GM18502 (cell line): ENCODE measurements at regions not wholly inside any gene's neighbourhood (a gene's known extent, or its start where the extent isn't known, plus 50 kb on each side); places are given as distances from the start of the nearest gene placed in this dataset.
"Not testable (repeated sequence)": the region's sequence is repeated elsewhere in the genome, so short reads cannot be mapped to it uniquely, and the experiment has no call there.

Experiments
- ATAC-seq: cut with Tn5 transposase; IDR thresholded peaks from one replicate; pipeline ENCODE4 v1.9.1; 2021; ENCODE audit warnings: mild to moderate bottlenecking; ENCODE audit not compliant: unreplicated experiment, poor library complexity

- peak; percentile 91 for ATAC-seq
Observed at GRCh38 chr1:173297798-173298391, 90.8 kb upstream of the TNFSF4 start.

DNA sequence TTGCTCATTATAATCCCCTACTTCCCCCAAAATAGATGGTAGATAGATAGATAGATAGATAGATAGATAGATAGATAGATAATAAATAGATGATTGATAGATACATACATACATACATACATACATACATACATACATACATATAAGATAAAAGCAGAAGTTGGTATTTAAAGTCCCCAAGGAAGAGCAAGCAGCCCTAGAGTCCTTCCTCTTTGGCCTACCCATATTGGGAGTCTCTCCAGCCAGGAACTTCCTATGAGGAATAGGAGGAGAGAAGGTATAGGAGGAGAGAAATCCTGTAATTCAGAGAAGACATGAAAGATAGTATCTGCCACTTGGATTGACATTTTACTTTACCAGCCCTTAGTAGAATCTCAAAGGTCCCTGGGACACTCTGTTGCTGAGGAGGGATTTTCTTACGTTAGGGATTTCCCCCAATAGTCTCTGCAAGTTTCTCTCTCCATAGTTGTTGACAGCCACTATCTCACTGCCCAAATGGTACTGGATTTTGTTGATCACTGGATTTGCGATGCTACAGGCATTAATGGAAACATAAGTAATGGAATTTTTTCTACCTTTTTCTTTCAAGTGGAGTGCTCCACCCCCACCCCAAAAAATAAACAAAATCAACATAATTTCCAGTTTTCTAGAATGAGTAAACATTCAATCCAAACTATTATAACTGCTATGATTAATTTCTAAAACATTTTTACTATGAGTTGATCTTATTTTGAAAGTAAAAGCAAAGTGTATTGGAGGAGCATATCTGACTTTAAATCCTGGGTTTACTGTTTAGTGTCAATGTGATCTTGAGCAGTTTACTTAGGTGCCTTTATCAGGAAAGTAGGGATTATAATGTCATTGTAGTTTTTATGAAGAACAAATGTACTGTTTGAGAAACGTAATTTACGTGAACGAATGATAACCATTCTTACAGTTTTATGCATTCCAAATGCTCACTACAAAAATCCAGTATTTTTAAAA is 93.2 kb upstream of the TNFSF4 start:
- no peak for ATAC-seq

DNA sequence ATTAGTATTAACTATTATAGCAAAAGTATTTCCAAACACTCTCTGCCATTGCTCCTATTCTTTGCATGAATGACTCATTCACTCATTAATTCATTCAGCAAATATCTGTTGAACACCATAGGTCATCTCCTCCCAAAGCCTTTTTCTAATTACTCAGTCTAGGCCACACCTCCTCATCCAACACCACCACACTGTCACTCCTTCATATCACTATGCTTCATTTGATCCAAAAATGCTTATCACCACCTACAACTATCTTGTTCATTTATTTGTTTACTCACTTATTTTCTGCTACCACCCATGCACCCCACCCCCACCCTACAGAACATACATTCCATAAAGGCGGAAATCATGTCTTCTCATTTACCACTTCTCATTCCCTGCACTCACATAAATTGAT is 94.4 kb upstream of the TNFSF4 start:
- no peak for ATAC-seq

DNA sequence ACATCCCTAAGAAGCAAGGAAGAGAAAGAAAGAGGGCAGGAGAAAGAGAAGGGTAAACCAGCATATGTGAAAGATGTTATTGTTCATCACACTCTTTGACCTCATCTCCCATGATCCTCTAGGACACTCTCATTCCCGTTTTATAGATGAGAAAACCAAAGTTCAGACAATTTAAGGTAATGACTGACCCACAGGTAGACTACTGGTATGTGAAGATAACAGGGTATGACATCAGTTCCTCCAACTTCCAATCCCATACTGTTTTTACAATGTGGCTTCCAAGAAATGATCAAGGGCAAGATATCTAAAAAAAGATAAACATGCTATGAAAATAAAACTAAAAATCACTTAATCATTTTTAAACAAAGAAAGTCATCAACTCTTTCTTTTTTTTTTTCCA is 95.2 kb upstream of the TNFSF4 start:
- no peak for ATAC-seq

- no peak for ATAC-seq
Observed at GRCh38 chr1:173302890-173303829, 96.0 kb upstream of the TNFSF4 start.

GRCh38 chr1:173303984-173304383 is 96.9 kb upstream of the TNFSF4 start:
- ATAC-seq, result no peak

GRCh38 chr1:173304529-173305227 is 97.5 kb upstream of the TNFSF4 start:
- ATAC-seq, result no peak

GRCh38 chr1:173307845-173308244 is 100.7 kb upstream of the TNFSF4 start:
- ATAC-seq, result no peak

DNA sequence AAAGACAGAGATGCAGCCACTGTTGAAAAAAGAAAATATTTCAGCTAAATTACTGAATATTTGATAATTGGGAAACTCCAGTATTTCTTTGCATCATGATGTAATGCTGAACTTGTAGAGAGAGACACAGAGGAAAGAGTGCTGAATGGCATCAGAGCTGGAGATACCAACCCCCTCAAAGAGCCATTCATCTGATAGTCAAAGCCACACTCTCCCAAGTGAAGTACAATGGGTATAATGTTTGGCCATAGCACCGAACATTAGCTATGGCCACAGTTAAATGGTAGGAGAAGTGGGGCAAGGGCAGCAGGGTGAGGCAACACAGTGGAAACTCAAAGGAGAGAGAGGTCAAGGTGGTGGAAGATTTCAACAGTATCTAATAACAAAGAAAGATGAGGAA is 107.5 kb upstream of the TNFSF4 start:
- no peak for ATAC-seq

DNA sequence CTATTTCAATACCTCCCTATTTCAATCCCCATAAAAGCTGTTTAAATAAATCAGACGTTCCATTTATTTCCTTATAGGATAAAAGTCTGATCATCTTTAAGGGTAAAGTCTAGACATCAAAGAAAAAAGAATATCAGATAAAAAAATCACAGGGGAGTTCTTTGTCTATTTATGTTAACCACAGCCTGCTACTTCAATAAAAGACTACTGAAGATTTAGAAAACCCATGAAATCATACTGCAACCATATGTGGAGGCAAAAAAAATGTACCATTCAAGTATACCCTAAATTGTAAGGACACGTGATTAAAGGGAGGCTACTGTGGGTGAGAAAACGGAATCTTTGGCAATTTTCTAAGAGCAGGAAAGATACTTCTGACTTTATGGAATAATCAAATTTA is 108.2 kb upstream of the TNFSF4 start:
- no peak for ATAC-seq

- ATAC-seq, result no peak
Observed at GRCh38 chr1:173318788-173319187, 111.7 kb upstream of the TNFSF4 start.

GRCh38 chr1:173324352-173324751 is 117.2 kb upstream of the TNFSF4 start:
- not testable (repeated sequence) for ATAC-seq

DNA sequence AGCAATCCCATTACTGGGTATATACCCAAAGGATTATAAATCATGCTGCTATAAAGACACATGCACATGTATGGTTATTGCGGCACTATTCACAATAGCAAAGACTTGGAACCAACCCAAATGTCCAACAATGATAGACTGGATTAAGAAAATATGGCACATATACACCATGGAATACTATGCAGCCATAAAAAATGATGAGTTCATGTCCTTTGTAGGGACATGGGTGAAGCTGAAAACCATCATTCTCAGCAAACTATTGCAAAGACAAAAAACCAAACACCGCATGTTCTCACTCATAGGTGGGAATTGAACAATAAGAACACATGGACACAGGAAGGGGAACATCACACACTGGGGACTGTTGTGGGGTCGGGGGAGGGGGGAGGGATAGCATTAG is 120.9 kb upstream of the TNFSF4 start:
- not testable (repeated sequence) for ATAC-seq

DNA sequence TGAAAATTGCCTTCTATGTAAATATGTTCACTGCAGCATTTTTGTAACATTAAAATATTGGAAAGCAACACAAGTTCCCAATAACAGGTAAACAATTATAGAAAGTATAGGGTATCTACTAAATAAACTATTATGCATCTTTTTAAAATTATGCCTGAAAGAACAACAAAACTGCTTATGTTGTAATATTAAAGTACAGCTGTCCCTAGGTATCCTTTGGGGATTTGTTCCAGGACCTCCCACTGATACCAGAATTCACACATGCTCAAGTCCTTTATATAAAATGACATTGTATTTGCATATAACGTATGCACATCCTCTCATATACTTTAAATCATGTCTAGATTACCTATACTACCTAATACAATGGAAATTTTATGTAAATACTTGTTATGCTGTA is 121.8 kb upstream of the TNFSF4 start:
- ATAC-seq, result no peak

DNA sequence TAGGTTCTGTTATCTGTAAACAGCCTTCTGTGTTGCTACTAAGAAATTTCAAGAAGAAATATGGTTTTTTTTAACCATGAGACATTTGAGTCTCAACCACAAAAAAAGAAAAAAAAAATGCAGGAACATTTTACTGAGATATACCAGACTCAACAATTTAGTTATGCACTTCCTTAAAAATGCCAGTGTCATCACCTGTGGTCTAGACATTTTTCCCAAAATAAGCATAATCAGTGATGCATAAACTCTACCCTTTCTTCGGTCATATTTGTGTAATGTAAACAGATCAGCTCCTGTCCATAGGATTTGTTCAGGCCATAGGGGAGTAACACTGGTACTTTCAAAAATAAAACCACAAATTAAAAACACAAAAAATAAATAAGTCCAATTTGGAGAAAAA is 122.6 kb upstream of the TNFSF4 start:
- ATAC-seq, result no peak

GRCh38 chr1:173330149-173330951 is 123.2 kb upstream of the TNFSF4 start:
- ATAC-seq, result no peak

DNA sequence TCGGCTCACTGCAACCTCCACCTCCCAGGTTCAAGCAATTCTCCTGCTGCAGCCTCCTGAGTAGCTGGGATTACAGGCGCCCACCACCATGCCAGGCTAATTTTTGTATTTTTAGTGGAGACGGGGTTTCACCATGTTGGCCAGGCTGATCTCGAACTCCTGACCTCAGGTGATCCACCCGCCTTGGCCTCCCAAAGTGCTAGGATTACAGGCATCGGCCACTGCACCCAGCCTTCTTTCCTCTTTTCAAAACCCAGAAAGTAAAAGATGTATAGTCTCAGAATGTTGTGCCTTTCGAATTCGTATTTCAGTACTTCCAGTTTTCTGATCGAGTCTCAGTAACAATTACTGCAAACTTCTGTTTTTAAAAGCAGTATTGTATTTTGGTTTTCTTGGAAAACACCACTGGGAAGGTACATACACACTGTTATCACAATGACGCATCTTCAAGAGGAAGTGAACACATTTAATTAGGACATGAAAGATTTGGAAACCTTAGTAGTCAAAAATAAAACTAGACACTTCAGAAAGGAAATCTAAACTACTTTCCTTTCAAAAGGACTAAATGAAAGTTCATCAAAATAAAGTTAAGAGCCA is 123.9 kb upstream of the TNFSF4 start:
- ATAC-seq, result not testable (repeated sequence)

DNA sequence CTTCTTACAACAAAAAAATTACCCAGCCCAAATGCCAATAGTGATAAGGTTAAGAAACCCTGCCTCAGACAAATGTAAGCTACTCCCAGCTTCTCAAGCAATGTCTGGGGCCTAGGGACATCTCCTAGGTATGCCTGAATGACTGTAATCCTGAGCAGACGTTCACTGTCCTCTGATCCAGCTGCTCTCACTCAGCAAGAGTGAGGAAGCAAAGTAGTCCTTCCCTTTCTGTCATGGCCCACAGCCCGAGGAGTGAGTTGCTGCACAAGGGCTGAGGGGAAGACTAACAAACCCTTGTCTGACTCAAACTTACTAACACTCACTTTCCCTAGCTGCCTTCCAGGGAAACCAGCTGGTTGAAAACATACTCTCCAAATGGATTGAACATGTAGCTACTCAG is 124.9 kb upstream of the TNFSF4 start:
- no peak for ATAC-seq

GRCh38 chr1:173333581-173333980 is 126.5 kb upstream of the TNFSF4 start:
- peak; percentile 84 for ATAC-seq
